Stimulated activated CD8-positive, alpha-beta memory T cell treated with anti-CD3 and anti-CD28 coated beads, Interleukin-15, amount 100 ng/mL, for 48 hours (primary cell): ENCODE measurements at regions not wholly inside any gene's neighbourhood (a gene's known extent, or its start where the extent isn't known, plus 50 kb on each side); places are given as distances from the start of the nearest gene placed in this dataset.
"Not testable (repeated sequence)": the region's sequence is repeated elsewhere in the genome, so short reads cannot be mapped to it uniquely, and the experiment has no call there.

Experiments used
- DNase-seq, 2 donors: peaks; one replicate each; pipeline ENCODE4 v3.0.0-alpha.2; 2020; ENCODE audit warnings: low read depth in 2 of 2

DNA sequence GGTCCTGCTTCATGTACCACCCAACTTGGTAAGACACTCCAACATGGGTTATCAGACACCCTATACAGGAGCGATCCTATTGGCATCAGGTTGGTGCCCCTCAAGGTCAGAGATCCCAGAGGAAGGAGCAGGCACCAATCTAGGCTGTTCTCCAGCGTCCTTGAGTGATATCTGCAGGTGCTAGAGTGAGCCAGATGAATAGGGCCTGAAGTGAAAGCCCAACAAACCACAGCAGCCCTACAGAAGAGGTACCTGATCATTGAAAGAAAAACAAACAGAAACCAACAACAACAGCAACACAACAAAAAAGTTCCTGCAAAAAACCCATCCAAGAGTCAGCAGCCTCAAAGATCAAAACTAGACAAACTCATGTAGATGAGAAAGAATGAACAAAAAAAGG is 584.8 kb downstream of the HINT1 start:
- no peak for DNase-seq

GRCh38 chr5:130578354-130578753 is 586.7 kb downstream of the HINT1 start:
- no peak for DNase-seq

- DNase-seq, result no peak
These were observed 594.0 kb downstream of the HINT1 start for GRCh38 chr5:130571076-130571475.

DNA sequence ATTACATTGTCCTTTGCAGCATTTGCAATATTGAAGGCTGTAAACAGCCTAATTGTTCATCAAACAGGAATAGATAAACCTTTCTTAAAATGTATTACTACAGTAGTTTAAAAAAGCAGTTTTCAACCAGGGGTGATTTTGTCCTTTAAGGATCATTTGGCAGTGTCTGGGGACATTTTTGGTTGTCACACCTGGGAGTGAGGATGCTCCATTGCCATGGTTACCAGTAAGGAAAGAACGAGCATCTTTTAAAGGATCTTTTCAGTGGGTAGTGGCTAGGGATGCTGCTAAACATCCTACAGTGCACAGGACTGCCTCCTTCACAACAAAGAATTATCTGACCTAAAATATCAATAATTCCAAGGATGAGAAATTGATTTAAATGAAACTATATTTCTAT is 596.3 kb downstream of the HINT1 start:
- DNase-seq, result no peak

DNA sequence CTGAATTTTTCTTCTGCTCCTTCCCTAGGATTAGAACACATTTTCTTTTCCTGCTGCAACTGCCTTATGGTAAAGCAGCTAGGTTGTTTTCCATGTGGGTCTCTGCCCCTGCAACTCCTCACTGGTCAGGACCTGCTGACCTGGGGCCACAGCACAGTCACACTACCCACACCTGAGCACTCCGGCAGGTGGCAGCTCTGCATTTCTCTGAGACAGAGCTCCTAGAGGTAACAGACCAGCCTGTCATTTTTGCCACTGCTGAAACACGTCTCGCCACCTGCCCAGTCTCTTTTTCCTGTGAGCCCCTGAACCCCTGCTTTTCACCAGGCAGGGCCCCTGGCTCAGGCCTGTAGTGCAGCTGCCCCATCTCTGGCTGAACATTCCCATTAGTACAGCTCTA is 609.6 kb downstream of the HINT1 start:
- DNase-seq, result no peak

GRCh38 chr5:130550562-130550928 is 614.5 kb downstream of the HINT1 start:
- DNase-seq, result no peak

DNA sequence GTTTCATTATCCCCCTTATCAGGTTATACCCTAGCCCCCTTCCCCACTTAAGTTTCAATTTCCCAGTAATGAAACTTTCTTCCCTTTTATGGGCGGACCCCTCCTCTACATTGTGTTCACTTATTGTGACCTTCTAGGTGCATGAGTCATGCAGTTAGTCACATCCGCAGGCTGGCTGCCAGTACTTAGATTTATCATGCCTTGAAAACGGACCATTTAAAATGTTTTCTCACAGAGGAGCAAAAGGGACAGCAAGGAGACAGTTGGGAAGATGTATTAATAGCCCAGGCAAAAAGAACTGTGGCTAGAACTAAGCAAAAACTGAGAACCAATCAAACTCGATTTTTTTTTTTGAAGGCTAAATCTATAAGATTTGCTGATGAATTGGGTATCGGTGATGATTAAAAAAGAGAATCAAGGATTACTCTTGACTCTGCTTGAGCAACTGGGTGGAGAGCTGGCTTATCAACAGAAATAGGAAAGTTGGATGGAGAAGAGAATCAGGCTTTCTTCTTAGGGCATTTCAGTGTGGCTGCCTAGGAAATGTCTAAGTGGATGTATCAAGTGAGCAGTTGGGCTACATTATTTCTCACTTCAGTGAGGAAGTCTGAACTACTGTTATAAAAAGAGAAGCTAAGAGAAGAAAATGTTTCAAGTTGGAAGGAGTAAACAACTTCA is 615.0 kb downstream of the HINT1 start:
- no peak for DNase-seq

- DNase-seq, result no peak
These were observed 618.8 kb downstream of the HINT1 start for GRCh38 chr5:130546211-130546610.

GRCh38 chr5:130545291-130545690 is 619.8 kb downstream of the HINT1 start:
- DNase-seq, result no peak

DNA sequence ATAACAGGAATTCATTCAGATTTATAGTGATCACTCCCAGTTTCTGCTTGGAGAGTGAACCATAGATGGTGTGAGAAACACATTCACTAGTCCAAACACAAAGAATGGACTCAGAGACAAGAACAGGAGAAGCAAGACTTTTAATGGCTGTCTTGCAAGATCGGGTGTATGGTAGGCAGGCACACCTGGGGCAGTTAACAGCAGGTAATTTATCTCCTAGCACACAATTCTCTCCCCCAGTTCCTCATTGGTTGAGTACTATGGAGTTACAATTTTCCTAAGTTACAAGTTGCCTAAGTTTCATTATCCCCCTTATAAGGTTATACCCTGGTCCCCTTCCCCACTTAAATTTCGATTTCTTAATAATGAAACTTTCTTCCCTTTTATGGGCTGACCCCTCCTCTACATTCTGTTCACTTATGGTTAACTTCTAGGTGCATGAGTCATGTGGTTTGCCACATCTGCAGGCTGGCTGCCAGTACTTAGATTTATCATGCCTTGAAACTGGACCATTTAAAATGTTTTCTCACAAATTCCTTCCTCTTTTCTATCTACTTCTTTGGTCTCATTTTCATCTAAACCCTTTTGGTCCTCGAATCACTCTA is 623.3 kb downstream of the HINT1 start:
- DNase-seq, result no peak

GRCh38 chr5:130536691-130537090 is 628.4 kb downstream of the HINT1 start:
- no peak for DNase-seq

GRCh38 chr5:130532786-130533185 is 628.5 kb downstream of the CHSY3 start:
- DNase-seq, result no peak

DNA sequence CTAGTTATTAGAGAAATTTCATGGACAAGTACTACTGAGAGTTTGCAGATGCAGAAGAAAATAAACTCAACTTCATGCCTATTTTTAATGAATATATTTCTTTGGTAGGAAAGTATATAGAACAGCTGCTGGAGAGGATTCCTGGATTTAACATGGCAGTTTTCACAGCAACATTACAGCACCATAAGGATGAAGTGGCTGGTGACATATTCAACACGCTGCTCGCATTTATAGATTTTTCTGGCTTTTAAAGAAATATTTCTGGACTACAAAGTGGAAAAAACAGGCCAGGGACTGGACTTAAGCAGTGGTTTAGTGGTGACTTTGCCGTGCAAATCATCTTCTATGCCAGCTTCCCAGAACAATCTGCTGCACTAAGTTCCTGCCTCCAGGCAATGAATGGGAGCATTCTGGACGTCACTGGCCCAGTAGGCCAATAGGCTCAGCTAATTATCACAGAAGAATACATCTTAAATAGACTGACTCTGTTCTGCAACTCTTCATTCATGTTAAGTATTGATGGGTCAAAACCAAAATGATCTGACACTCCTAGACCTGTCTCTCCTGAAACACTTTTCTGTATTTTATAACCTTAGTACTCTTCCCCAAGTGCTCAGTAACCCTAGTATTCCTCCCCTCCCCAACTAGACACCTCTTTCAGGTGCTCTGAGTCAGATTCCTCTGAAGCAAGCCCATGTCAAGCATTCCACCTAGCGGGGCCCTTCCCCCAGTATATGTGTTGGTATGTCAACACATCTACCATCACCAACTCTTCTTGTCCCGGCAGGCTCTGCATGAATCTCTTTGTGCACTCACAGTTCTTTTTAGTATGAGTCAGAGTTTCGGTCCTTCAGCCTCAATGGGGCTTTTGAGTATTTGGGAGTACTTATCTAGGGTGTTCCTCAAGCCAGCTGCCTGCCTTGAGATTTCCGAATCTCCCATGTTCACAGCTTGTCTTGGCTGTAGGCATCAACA is 625.5 kb downstream of the CHSY3 start:
- no peak for DNase-seq

DNA sequence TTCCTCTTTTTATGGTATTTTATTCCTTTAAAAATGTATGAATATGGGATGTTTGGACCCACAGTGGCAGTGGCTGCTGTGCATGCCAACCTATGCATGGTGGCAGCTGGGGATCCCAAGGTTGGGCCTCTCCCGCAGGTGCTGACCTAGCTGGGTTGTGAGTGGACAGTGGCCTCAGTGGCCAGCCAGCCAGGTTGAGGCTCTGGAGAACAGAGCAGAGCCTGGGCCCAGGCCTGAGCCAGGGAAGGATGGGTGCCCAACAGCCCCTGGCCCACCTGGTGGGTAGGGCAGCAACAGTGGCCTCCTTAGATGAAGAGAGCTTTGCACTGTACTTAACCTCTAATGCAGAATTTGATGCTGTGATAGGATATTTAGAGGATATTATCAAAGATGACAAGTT is 624.8 kb downstream of the CHSY3 start:
- DNase-seq, result no peak

GRCh38 chr5:130528474-130528873 is 624.2 kb downstream of the CHSY3 start:
- no peak for DNase-seq

DNA sequence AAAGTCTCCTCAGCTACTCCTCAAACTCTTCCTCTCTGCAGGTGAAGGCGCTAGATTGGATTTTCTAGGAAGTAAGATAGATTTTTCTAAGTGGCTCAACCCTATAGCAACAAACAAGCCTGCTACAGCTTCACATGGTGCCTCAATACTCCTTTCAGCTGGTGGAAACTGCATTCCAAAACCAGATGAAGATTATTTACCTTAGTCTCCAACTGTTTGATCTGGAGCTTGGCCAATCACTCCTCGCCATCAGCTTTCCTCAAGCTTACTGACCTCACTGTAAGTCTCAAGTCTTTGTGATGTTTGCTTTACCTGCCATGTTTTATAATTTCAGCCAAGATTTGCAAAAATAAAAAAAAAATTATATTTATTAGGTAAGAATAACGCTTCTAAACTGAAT is 622.4 kb downstream of the CHSY3 start:
- DNase-seq, result no peak

DNA sequence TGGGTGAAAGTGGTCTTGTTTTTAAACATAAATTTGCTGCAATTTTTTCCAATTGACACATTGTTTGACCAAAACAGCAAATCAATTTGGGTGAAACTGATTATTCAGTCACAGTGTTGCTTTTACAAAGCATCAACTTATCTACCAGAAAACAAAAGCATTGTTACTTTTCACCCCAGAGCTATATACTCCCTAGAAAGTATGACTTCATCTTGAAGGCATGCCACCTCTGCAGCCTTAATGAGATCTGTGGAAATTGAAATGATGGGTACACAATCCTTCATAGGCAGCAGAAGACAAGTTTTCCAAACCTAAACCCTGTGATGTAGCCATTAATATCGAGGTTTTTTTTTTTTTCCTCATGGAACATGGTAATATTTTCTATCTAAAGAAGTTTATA is 615.9 kb downstream of the CHSY3 start:
- no peak for DNase-seq

GRCh38 chr5:130514984-130515690 is 610.9 kb downstream of the CHSY3 start:
- DNase-seq, result no peak

DNA sequence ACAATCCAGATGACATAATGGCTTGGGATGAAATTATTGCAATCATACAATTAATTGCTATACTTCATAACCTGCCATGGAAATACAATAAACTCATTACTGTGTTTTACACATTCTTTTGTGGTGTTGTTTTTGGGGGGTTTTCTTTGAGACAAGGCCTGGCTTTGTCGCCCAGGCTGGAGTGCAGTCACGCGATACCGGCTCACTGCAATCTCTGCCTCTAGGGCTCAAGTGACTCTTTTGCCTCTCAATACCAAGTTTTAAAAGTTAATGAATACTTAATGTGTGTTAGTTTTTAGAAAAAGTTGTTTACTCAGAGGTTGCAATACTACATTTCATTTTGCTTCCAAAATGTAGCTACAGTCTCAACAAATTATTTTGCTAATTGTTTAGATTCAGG is 598.4 kb downstream of the CHSY3 start:
- DNase-seq, result no peak

GRCh38 chr5:130501151-130501865 is 597.0 kb downstream of the CHSY3 start:
- no peak for DNase-seq

DNA sequence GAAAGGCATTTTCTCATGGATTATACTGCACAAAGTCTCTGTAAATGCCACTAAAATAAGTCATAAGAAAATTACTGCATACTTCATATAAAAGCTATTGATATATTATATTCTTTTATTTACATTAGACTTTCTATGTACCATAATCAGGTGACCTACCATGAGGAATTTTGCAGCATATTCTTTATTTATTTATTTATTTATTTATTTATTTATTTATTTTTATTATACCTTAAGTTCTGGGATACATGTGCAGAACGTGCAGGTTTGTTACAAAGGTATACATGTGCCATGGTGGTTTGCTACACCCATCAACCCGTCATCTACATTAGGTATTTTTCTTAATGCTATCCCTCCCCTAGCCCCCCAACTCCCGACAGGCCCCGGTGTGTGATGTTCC is 596.2 kb downstream of the CHSY3 start:
- not testable (repeated sequence) for DNase-seq
